K562 (cell line): ENCODE measurements at regions not wholly inside any gene's neighbourhood (a gene's known extent, or its start where the extent isn't known, plus 50 kb on each side); places are given as distances from the start of the nearest gene placed in this dataset.
A peak's percentile ranks its signal among the peaks of the same experiment; 100 is the strongest.

Experiments
- BCL6 ChIP-seq: fragments of 250-450 bp; sonication (Bioruptor Pico); IDR thresholded peaks from 2 replicates; pipeline ENCODE4 v1.4.0; 2020
- C11orf30 ChIP-seq: fragments of 450-650 bp; IDR thresholded peaks from 2 replicates; pipeline ENCODE4 v1.6.1; 2016; ENCODE audit warnings: low read depth, mild to moderate bottlenecking
- CBX3 ChIP-seq, 2 experiments: IDR thresholded peaks; 1 replicate in 1 of 2; 2 replicates in 1 of 2; pipeline ENCODE4 v1.6.1; 2012; ENCODE audit warnings: inconsistent platforms in 2 of 2, low read length in 2 of 2, borderline replicate concordance in 1 of 2, control low read depth in 1 of 2
- FOXA3 ChIP-seq, 2 experiments: fragments of 450-650 bp in 1 of 2; sonication (generic) in 1 of 2; formaldehyde crosslinking; IDR thresholded peaks in 1 of 2; conservative IDR thresholded peaks in 1 of 2; 2 replicates each; pipeline versions ENCODE4 v1.4.0 to v1.8.0; 2020 to 2022; ENCODE audit warnings: mild to moderate bottlenecking in 2 of 2, missing genetic modification reagents in 1 of 2
- HBP1 ChIP-seq: fragments of 450-650 bp; formaldehyde crosslinking; IDR thresholded peaks from 2 replicates; pipeline ENCODE4 v1.4.0; 2022; ENCODE audit warnings: missing genetic modification characterization
- HDAC1 ChIP-seq, 2 experiments: fragments of 450-650 bp; IDR thresholded peaks; 2 replicates each; pipeline ENCODE4 v1.6.1; 2016 to 2017; ENCODE audit warnings: inconsistent platforms in 1 of 2, mild to moderate bottlenecking in 1 of 2, moderate library complexity in 1 of 2
- HMBOX1 ChIP-seq: sonication (generic); IDR thresholded peaks from 2 replicates; pipeline ENCODE4 v1.6.1; 2016
- IRF2 ChIP-seq: sonication (generic); formaldehyde crosslinking; IDR thresholded peaks from 2 replicates; pipeline ENCODE4 v1.8.1; 2022; ENCODE audit warnings: mild to moderate bottlenecking, missing genetic modification reagents
- MYC ChIP-seq, 2 experiments: fragments of 250-450 bp in 1 of 2; sonication (Bioruptor Pico) in 1 of 2; IDR thresholded peaks; 2 replicates each; pipeline versions ENCODE4 v1.5.1 to v1.6.1; 2012 to 2021; ENCODE audit warnings: low read depth in 2 of 2, borderline replicate concordance in 1 of 2, improper control_type of control experiment in 1 of 2, low read length in 1 of 2, mild to moderate bottlenecking in 1 of 2, moderate library complexity in 1 of 2
- NCOA6 ChIP-seq: fragments of 450-650 bp; IDR thresholded peaks from 2 replicates; pipeline ENCODE4 v1.6.1; 2017; ENCODE audit warnings: mild to moderate bottlenecking
- PTBP1 ChIP-seq: fragments of 200-400 bp; formaldehyde crosslinking; IDR thresholded peaks from 2 replicates; pipeline ENCODE4 v1.6.1; 2017; ENCODE audit warnings: low read depth, low read length
- PYGO2 ChIP-seq: fragments of 450-650 bp; IDR thresholded peaks from 2 replicates; pipeline ENCODE4 v1.6.1; 2016; ENCODE audit warnings: mild to moderate bottlenecking, missing genetic modification characterization, moderate library complexity, missing compliant biosample characterization
- SETDB1 ChIP-seq: IDR thresholded peaks from one replicate; pipeline ENCODE4 v1.6.1; 2012; ENCODE audit warnings: low read length, control low read depth, inconsistent platforms
- TAF9B ChIP-seq: fragments of 450-650 bp; IDR thresholded peaks from 2 replicates; pipeline ENCODE4 v1.6.1; 2018; ENCODE audit warnings: mild to moderate bottlenecking; ENCODE audit not compliant: partially characterized antibody
- TCF15 ChIP-seq: fragments of 250-450 bp; sonication (Bioruptor Pico); IDR thresholded peaks from 2 replicates; pipeline ENCODE4 v1.8.0; 2022; ENCODE audit warnings: moderate library complexity, mild to moderate bottlenecking, inconsistent platforms
- TCF3 ChIP-seq: sonication (generic); formaldehyde crosslinking; IDR thresholded peaks from 2 replicates; pipeline ENCODE4 v1.4.0; 2020; ENCODE audit warnings: mild to moderate bottlenecking, missing genetic modification reagents
- ZC3H11A ChIP-seq: IDR thresholded peaks from 2 replicates; pipeline ENCODE4 v1.6.1; 2012; ENCODE audit warnings: low read depth, low read length, improper control_type of control experiment
- ZNF146 ChIP-seq: IDR thresholded peaks from one replicate; pipeline ENCODE4 v1.6.1; 2018; ENCODE audit warnings: missing compliant biosample characterization; ENCODE audit not compliant: unreplicated experiment

- peak; percentile 56 for TF ChIP-seq HMBOX1
- no peak for TF ChIP-seq SETDB1
- TF ChIP-seq ZC3H11A = no peak
- peak in 1 of 2 experiments; percentile 86; a peak in 1 of 4 replicates for TF ChIP-seq HDAC1 (IDR thresholded peaks at IDR 0.05)
- no peak for TF ChIP-seq PYGO2 (tag)
- TF ChIP-seq FOXA3 (CRISPR knock-in tag; conservative IDR thresholded peaks at IDR 0.05 in 1 of 2, IDR thresholded peaks at IDR 0.05 in 1 of 2) = no peak
- peak; percentile 97 for TF ChIP-seq IRF2 (CRISPR knock-in tag)
- TF ChIP-seq ZNF146 (CRISPR knock-in tag) = no peak
- no peak for TF ChIP-seq TCF15 (CRISPR knock-in tag)
- TF ChIP-seq MYC (IDR thresholded peaks at IDR 0.05; ENCODE audit: low read depth, low read length) = peak; percentile 75
- no peak for TF ChIP-seq MYC (CRISPR knock-in tag; IDR thresholded peaks at IDR 0.05; ENCODE audit: borderline replicate concordance, low read depth)
- no peak for TF ChIP-seq HBP1 (CRISPR knock-in tag)
- TF ChIP-seq PTBP1 = no peak
- TF ChIP-seq C11orf30 = no peak
- no peak for TF ChIP-seq BCL6 (CRISPR knock-in tag)
- TF ChIP-seq TAF9B = peak; percentile 73
- no peak for TF ChIP-seq NCOA6
- peak; percentile 56 for TF ChIP-seq TCF3
- TF ChIP-seq CBX3 (IDR thresholded peaks at IDR 0.05; ENCODE audit: borderline replicate concordance in 1 of 2, low read length in 2 of 2) = no peak
These were observed 1494.7 kb upstream of the TMEM132C start (continued) for GRCh38 chr12:126772171-126772864.
